ENCODE measurements at regions not wholly inside any gene's neighbourhood (a gene's known extent, or its start where the extent isn't known, plus 50 kb on each side); places are given as distances from the start of the nearest gene placed in this dataset.

DNA sequence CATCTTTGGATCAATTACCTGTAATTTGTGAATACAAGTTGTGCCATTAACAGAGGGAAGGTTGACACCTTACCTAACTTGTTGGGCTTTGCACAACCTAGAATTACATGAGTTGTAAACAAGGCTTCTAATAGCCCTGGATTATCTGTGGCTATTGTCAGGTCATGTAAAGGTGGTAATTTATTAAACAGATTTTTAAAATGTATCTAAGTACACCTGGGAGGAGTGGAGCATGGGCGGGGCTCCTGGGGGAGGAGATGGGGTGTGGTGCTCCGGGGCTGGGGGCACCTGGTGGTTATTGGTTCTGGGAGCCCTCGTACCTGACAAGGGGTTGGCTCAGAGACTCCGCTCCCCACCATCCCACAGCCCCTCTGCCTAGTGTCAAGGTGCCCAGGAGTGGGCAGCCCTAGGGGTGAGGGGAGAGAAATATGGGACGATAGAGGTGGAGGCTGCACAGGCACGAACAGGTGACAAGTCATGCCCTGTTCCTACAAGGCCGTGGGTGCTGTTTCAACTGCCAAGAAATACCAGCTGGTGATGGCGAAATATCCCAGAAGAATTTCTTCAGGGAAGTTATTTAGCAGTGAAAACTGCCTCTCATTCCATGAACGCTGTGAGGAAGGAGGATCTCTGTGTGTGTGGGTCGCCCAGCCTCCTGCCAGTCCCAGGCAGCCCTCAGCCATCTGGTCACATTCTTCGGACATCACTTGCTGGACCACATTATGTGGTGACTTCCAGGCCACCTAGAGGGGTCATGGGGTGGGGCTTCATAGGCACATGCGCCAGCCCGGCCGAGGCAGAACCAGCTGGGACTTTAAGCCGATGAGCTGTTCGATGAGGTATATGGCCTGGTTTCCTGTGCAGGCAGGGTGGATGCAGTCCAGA lies 55.5 kb upstream of the IRX3 start:
- H3K4me3 Mint-ChIP-seq: no peak overlapping the region
- ATAC-seq (peak in 1 of 2 donors; percentile 20), DNase-seq (ENCODE audit: low spot score) (no peak)
- peaks cover 6% of the 10 kb centered on the region in 2 donors for H3K27me3 Mint-ChIP-seq
- no peaks in the 10 kb centered on the region for H3K4me1 Mint-ChIP-seq (ENCODE audit: low read depth in 2 of 2)
- no peaks in the 10 kb centered on the region for H3K36me3 Mint-ChIP-seq
- no peak overlapping the region for H3K27ac Mint-ChIP-seq
- H3K9me3 Mint-ChIP-seq: no peaks in the 10 kb centered on the region

DNA sequence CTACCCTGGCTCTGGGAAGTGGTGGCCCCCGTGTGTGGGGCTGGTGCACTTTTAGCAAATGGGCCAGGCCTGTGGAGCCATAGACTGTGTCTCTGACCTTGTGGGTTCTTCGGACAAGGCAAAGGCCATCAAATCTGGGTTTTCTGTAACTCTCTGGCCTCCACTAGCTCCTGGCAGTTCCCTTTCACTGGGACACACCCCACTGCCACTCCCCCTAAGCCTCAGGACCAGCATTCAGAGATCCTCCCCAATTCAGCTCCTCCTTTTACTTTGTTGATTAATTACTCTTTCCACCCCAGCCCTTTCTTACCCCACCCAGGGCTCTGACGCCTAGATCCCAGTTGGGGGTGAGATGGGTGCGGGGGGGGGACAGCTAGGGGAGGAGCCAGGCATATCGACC lies 53.9 kb upstream of the IRX3 start:
- Mint-ChIP-seq H3K4me1 (ENCODE audit: low read depth in 2 of 2) (no peaks in the 10 kb centered on the region), H3K27ac (no peak overlapping the region), H3K36me3 (no peaks in the 10 kb centered on the region), H3K4me3 (no peak overlapping the region), H3K27me3 (peaks cover 8 to 17% of the 10 kb centered on the region in 2 donors), H3K9me3 (no peaks in the 10 kb centered on the region)
- peak; percentile 21 to 32 for ATAC-seq
- DNase-seq (ENCODE audit: low spot score): no peak

DNA sequence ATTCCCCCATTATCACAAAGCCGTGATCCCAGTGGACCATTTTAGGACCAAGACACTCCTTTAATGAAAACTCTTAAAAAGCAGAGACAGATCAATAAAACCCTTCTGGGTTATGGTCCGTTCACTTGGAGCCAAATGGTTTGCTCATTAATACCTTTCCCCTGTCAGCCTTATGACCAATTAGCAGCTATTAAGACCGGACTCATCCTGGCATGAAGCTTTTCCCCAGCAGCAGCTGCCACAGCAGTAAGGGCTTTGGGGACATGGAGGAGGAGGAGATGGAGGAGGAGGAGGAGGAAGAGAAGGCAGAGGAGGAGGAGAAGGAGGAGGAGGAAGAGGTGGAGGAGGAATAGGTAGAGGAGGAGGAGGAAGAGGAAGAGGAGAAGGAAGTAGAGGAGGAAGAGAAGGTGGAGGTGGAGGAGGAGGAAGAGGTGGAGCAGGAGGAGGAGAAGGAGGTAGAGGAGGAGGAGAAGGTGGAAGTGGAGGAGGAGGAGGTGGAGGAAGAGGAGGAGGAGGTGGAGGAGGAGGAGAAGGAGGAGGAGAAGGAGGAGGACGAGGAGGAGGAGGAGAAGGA lies 50.1 kb upstream of the IRX3 start:
- ATAC-seq: no peak
- no peak for DNase-seq (ENCODE audit: low spot score)
- no peaks in the 10 kb centered on the region for H3K4me1 Mint-ChIP-seq (ENCODE audit: low read depth in 2 of 2)
- H3K27me3 Mint-ChIP-seq: peaks cover 13 to 29% of the 10 kb centered on the region in 2 donors
- no peak overlapping the region for H3K27ac Mint-ChIP-seq
- H3K4me3 Mint-ChIP-seq: no peak overlapping the region
- H3K36me3 Mint-ChIP-seq: no peaks in the 10 kb centered on the region
- no peaks in the 10 kb centered on the region for H3K9me3 Mint-ChIP-seq

Data from natural killer cell treated with Interleukin-12 subunit alpha and Interleukin-12 subunit beta and Interleukin-15 and Interleukin-18, amount 100 ng/mL, for 72 hours (primary cell).